ENCODE measurements at regions not wholly inside any gene's neighbourhood (a gene's known extent, or its start where the extent isn't known, plus 50 kb on each side); places are given as distances from the start of the nearest gene placed in this dataset.
"Not testable (repeated sequence)": the region's sequence is repeated elsewhere in the genome, so short reads cannot be mapped to it uniquely, and the experiment has no call there.

DNA sequence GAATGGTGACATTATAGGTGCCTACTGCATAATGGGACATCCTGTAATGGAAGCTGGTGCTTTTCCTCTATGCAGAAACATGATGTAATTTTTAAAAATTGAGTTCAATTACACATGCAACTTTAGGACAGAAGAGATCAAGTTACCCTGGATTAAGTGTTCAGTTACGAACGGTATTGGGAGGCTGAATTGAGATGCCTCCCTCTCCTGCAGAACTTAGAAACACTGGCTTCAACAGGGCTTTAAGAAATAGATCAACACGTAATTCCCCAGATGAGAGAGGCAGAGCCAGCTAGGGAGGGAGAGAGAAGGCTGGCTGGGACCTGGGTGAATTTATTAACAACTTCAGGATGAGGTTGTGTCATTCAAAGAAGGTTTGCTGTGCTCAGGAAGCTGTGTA is 232.8 kb downstream of the CDH26 start:
- no peak for ATAC-seq (replicated peaks)
- no peak for DNase-seq
- H3K4me3 Mint-ChIP-seq = no peak overlapping the region

DNA sequence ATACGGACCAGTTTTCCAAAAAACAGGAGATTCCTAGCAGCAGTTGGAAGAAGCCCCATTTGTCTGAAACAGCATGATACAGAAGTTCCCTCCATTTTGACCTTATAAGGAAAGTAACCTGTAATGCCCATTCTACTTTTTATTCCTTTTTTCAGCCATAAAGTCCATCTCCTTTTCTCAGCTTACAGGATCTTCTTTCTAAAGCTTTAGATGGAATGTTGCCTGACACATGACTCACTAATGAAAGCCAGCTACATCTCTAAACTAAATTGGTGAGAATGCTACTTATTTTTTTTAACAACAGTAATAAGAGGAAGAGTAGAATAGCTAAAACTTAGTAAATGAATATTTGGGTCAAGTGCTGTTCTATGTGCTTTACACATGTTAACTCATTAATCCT is 234.1 kb downstream of the CDH26 start:
- Mint-ChIP-seq H3K4me3 (no peak overlapping the region), H3K36me3 (no peaks in the 10 kb centered on the region), H3K9me3 (peaks cover 5% of the 10 kb centered on the region in 2 donors), H3K27me3 (no peaks in the 10 kb centered on the region), H3K27ac (no peak overlapping the region), H3K4me1 (no peaks in the 10 kb centered on the region)
- no peak for ATAC-seq (replicated peaks)
- DNase-seq = no peak

More for the DNA sequence above, 232.8 kb downstream of the CDH26 start:
- H3K9me3 Mint-ChIP-seq = peaks cover 7 to 9% of the 10 kb centered on the region in 2 donors
- no peak overlapping the region for H3K27ac Mint-ChIP-seq
- peaks cover 0 to 1% of the 10 kb centered on the region in 2 donors for H3K36me3 Mint-ChIP-seq
- H3K27me3 Mint-ChIP-seq = no peaks in the 10 kb centered on the region
- no peaks in the 10 kb centered on the region for H3K4me1 Mint-ChIP-seq

DNA sequence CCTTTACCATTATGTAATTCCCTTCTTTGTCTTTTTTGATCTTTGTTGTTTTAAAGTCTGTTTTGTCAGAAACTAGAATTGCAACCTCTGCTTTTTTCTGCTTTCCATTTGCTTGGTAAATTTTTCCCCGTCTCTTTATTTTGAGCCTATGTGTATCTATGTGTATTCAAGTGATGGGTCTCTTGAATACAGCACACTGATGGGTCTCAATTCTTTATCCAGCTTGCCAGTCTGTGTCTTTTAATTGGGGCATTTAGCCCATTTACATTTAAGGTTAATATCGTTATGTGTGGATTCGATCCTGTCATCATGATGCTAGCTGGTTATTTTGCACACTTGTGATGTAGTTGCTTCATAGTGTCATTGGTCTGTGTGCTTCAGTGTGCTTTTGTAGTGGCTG is 240.9 kb downstream of the CDH26 start:
- H3K4me3 Mint-ChIP-seq; H3K27me3 Mint-ChIP-seq; H3K4me1 Mint-ChIP-seq; ATAC-seq (replicated peaks); DNase-seq; H3K27ac Mint-ChIP-seq: not testable (repeated sequence)
- peaks cover 13 to 19% of the 10 kb centered on the region in 2 donors for H3K9me3 Mint-ChIP-seq
- H3K36me3 Mint-ChIP-seq = peaks cover 0 to 11% of the 10 kb centered on the region in 2 donors

DNA sequence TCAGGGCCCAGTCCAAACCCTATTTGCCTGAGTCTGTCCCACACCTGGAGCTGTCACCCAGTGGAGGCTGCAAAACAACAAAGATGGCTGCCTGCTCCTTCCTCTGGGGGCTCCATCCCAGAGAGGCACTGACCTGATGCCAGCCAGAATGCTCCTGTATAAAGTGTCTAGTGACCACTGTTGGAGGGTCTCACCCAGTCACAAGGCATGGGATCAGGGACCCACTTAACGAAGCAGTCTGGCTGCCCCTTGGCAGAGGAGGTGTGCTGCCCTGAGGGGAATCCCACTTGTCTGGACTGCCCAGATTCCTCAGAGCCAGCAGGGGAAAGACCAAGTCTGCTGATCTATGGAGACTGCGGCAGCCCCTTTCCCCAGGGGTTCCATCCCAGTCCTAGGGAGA is 241.6 kb downstream of the CDH26 start:
- Mint-ChIP-seq H3K4me1 (no peaks in the 10 kb centered on the region), H3K4me3 (no peak overlapping the region), H3K27me3 (no peaks in the 10 kb centered on the region), H3K27ac (no peak overlapping the region), H3K9me3 (peaks cover 13 to 19% of the 10 kb centered on the region in 2 donors), H3K36me3 (peaks cover 0 to 11% of the 10 kb centered on the region in 2 donors)
- no peak for DNase-seq
- ATAC-seq (replicated peaks) = no peak

DNA sequence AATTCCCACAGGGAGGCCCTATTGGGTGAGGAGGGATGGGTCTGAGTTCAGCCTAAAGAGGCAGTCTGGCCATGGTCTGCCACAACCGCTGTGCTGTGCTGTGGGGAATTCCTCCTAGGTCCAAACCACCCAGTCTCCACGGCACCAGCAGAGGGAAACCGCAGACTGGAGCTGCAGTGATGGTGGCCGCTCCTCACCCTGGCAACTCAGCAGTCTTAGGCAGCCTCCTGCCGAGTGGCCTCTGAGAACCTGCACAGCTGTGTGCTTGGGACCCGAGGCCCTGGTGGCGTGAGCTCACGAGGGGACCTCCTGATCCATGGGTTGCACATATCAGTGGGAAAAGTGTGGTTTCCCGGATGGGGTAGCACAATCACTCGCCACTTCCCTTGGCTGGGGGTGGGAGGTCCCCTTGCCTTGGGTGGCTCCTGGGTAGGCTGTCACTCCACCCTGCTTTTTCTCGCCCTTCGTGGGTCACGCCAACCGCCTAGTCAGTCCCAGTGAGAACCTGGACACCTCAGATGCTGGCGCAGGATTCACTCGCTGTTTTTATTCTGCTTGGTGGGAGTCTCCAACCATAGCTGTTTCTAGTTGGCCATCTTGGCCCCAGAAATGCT is 242.2 kb downstream of the CDH26 start:
- ATAC-seq (replicated peaks) (no peak), DNase-seq (no peak)
- peaks cover 0 to 11% of the 10 kb centered on the region in 2 donors for H3K36me3 Mint-ChIP-seq

DNA sequence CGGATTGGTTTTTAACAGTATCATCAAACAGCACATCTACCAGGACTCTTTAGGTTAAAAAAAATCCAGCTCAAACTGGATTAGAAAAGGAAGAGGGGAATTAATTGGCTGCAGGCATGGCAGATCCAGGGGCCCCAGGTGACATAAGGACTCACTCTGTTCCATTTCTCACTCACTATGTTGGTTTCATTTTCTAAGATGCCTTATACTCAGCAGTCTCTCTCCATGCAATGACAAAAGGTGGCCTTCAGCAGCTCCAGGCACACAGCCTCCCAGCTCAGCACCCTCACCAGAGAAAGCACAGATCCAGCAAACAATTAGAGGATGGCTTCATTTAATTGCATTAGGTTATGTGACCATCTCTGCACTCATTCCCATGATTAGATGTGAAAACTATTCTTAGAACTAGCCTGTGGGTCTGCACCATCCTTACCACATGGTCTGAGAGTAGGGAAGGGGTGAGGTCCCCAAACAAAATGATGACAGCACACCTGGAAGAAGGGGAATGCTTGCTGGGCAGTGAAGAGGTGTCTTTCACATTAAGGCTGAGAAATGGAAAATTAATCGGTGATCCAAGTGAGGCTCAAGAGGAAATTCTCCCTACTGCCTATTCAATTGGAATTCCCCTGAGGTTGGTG is 243.1 kb downstream of the CDH26 start:
- Mint-ChIP-seq H3K36me3 (peaks cover 0 to 11% of the 10 kb centered on the region in 2 donors), H3K27me3 (peaks cover 0 to 2% of the 10 kb centered on the region in 2 donors), H3K4me3 (no peak overlapping the region), H3K27ac (no peak overlapping the region), H3K4me1 (no peaks in the 10 kb centered on the region), H3K9me3 (peaks cover 10 to 14% of the 10 kb centered on the region in 2 donors)
- ATAC-seq (replicated peaks) = no peak
- no peak for DNase-seq

More for the DNA sequence above, 242.2 kb downstream of the CDH26 start:
- no peak overlapping the region for H3K27ac Mint-ChIP-seq
- H3K9me3 Mint-ChIP-seq = peaks cover 13 to 19% of the 10 kb centered on the region in 2 donors
- no peaks in the 10 kb centered on the region for H3K4me1 Mint-ChIP-seq
- no peak overlapping the region for H3K4me3 Mint-ChIP-seq
- no peaks in the 10 kb centered on the region for H3K27me3 Mint-ChIP-seq

DNA sequence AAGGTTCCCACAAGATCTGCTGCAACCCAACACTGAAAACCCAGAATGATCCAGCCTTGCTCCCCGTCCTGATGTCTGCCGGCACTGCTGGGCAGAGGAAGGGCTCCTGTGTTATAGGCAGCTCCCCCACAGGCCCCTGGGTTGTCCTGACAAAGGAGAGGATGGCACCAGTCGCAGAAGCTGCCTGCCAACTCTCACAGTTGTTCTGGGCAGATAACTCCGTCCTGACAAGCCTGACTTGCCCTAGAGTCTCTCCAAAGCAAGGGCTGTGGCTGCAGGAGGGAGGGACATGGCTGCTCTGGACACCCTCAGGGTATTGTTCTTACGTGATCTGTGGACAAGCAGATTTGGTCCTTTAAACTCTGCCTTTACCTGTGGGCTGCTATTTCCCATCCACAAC is 243.8 kb downstream of the CDH26 start:
- ATAC-seq (replicated peaks) = no peak
- Mint-ChIP-seq H3K9me3 (peaks cover 10 to 14% of the 10 kb centered on the region in 2 donors), H3K27ac (no peak overlapping the region), H3K4me3 (no peak overlapping the region), H3K36me3 (peaks cover 0 to 11% of the 10 kb centered on the region in 2 donors), H3K27me3 (peaks cover 0 to 3% of the 10 kb centered on the region in 2 donors), H3K4me1 (no peaks in the 10 kb centered on the region)
- no peak for DNase-seq

DNA sequence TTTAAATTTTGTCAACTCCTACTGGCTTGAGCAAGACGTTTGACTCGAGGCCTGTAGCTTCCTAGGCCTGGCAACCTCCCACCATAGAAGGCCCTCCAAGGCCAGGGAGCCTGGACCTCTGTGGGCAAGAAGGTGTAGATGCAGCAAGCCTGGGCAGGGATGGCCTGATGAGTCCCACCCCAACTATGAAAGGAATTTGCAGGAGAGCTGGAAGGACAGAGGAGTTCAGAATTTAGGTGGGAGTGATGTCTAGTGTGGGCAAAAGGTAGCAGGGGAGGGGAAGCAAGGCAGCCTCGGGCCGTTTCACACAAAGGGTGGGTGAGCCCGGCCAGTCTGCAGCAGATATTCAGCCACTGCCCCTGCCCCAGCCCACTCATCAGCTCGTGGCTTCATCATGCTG is 245.2 kb downstream of the CDH26 start:
- H3K4me1 Mint-ChIP-seq = no peaks in the 10 kb centered on the region
- no peak overlapping the region for H3K4me3 Mint-ChIP-seq
- H3K36me3 Mint-ChIP-seq = peaks cover 0 to 9% of the 10 kb centered on the region in 2 donors
- ATAC-seq (replicated peaks) (no peak), DNase-seq (no peak)
- no peak overlapping the region for H3K27ac Mint-ChIP-seq
- peaks cover 7 to 11% of the 10 kb centered on the region in 2 donors for H3K9me3 Mint-ChIP-seq
- H3K27me3 Mint-ChIP-seq = peaks cover 0 to 3% of the 10 kb centered on the region in 2 donors

DNA sequence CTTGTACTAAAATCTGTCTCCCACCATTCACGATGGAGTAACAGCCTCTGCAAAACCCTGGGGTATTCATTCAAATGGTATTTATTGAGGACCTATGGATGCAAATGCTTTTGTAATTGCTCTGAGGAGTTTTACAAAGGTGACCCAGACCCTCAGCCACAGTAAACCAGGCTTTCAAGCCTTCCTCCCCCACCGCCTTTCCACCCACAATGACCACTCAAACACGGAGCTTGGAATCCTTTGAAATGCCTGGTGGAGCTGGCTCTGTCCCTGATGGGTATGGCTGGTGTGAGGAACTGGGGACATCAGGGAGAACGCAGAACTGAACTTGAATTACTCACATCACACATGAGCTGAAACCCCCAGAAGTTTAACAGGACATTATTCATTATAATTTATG is 246.4 kb downstream of the CDH26 start:
- Mint-ChIP-seq H3K4me1 (no peaks in the 10 kb centered on the region), H3K27me3 (peaks cover 0 to 3% of the 10 kb centered on the region in 2 donors), H3K9me3 (peaks cover 0 to 2% of the 10 kb centered on the region in 2 donors), H3K27ac (no peak overlapping the region), H3K36me3 (no peaks in the 10 kb centered on the region), H3K4me3 (no peak overlapping the region)
- no peak for ATAC-seq (replicated peaks)
- DNase-seq = no peak

DNA sequence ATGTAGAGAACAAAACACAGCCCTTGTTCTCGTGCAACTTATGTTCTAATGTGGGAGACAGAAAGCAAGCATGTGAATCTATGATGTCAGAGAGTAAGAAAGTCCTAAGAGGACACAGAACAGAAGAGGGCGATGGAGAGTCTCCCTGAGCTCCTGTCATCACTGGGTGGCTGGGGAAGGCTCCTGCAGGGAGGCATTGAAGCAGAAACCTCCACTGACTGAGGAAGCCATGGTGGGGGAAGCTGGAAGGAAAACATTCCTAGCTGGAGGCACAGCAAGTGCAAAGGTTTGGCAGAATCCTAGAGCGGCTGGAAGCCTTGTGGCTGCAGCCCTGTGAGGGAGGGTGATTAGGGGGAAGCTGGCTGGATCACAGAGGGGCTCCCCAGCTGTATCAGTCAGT is 248.0 kb downstream of the CDH26 start:
- H3K4me1 Mint-ChIP-seq = no peaks in the 10 kb centered on the region
- DNase-seq = no peak

DNA sequence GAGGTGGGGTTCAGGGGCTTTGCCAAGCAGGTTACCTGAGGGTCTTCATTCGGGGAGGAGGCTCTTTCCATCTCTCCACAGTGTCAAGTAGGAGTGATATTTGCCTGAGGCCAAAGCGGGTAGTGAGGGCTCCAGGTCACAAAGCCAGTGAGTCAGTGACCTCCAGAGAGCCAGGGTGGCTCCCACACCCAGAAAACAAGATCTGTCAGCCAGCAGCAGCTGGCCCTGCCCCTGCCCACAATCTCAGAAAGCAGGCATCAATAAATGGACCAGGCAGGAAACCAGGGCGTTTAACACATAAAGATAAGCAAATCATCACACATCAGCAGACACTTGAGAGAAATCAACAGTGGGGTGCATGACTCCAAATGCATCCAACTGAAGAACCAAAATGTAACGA is 250.8 kb downstream of the CDH26 start:
- Mint-ChIP-seq H3K27me3 (peaks cover 0 to 3% of the 10 kb centered on the region in 2 donors), H3K4me3 (no peak overlapping the region), H3K9me3 (no peaks in the 10 kb centered on the region), H3K27ac (no peak overlapping the region), H3K36me3 (no peaks in the 10 kb centered on the region), H3K4me1 (no peaks in the 10 kb centered on the region)
- no peak for DNase-seq
- ATAC-seq (replicated peaks) = no peak

More for the DNA sequence above, 248.0 kb downstream of the CDH26 start:
- Mint-ChIP-seq H3K9me3 (no peaks in the 10 kb centered on the region), H3K36me3 (no peaks in the 10 kb centered on the region), H3K4me3 (no peak overlapping the region), H3K27ac (no peak overlapping the region), H3K27me3 (peaks cover 0 to 3% of the 10 kb centered on the region in 2 donors)
- peak in 1 of 2 donors; percentile 63 for ATAC-seq (replicated peaks)

DNA sequence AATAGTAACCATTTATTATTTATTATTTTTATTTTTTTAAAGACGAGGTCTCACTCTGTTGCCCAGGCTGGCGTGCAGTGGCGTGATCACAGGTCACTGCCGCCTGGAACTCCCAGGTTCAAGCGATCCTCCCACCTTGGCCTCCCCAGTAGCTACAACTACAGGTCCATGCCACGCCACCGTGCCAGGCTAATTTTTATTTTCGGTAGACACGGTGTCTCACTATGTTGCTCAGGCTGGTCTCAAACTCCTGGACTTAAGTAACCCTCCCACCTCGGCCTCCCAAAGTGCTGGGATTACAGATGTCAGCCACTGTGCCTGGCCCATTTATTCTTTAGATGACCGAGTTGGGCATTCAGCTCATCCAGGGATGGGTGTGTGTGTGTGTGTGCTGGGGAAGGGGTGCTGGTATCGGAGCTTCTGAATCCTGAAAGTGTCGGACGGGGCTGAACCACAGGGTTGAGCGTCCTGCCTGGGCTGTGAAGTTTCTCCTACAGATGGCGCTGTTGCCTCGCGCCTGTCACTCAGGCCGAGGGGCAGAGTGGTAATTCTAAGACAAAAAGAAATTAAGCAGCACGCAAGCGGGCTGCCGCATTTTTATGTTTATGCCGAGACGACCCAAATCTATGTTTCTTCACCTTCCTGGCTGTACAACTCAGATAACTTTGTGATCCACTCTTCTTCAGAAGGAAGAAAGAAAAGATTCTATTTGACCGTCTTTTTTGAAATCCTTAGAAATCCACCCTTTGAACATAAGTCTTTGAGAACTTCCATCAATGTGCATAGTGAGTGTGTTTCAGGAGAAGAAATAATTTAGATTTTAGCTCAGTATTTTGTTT is 252.8 kb downstream of the CDH26 start:
- Mint-ChIP-seq H3K27me3 (peaks cover 0 to 3% of the 10 kb centered on the region in 2 donors), H3K9me3 (no peaks in the 10 kb centered on the region), H3K4me3 (no peak overlapping the region), H3K27ac (no peak overlapping the region), H3K36me3 (no peaks in the 10 kb centered on the region), H3K4me1 (no peaks in the 10 kb centered on the region)
- DNase-seq (peak; percentile 8), ATAC-seq (replicated peaks) (peak; percentile 88 to 89)

DNA sequence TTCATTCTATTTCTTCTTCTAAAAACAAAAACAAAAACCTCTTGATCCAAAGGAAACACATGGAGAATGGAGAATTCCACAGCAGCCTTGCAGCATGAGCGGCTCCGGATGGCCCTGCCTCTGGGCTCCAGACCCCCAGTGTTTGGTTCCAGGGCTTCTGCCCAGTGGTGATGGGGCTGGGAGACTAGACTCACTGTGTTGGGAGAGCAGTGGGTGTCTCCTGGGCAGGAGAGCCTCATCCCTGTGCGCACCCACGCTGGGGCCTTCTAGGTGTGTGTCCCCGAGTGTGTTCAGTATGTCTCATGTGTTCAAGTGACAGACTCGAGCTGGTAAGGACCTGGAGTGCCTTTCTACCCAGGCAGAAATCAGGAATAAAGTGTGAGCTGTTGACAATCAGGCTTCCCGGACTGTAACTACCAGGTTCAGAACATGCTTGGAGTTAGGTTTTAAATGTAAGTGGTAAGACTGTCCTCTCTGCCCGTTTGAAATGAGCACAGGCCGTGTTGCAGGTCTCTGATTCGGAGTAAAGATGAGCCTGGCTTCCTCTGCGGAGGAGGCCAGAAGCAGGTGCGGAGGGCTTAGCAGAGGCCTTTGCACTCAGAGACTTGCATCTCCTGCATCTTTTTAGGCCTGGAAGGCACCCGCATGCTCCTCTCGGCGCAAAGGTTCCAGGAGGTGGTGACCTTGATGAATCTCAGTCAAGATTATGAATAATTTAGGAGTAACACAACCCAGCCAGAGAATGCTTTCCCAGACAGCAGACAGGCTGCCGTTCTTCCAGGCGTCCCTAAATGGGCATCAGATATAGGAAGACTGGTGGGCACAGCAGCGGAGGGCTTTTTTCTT is 253.6 kb downstream of the CDH26 start:
- Mint-ChIP-seq H3K4me3 (no peak overlapping the region), H3K27ac (no peak overlapping the region), H3K36me3 (no peaks in the 10 kb centered on the region), H3K9me3 (no peaks in the 10 kb centered on the region), H3K27me3 (no peaks in the 10 kb centered on the region), H3K4me1 (no peaks in the 10 kb centered on the region)
- no peak for DNase-seq
- ATAC-seq (replicated peaks) = no peak

DNA sequence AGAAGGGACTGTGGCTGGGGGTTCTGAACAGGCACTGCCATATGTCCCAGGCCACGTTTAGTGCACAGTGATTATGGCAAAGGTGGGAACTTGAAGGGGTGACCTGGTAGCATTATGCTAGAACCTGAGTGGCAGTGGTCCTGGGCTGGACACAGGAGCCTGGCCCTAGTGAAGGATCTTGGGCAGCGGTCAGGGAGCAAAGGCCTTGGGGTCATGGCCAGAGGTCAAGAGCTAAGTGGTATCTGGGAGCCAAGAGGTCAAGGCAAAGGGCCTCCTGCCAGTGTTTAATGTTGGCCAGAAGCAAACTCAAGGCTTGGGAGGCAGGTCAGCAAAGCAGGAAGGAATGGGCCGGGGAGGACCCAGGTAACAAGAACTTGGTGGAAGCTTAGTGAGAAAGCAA is 254.5 kb downstream of the CDH26 start:
- no peak for DNase-seq
- H3K4me3 Mint-ChIP-seq = no peak overlapping the region
- H3K27me3 Mint-ChIP-seq = no peaks in the 10 kb centered on the region
- H3K9me3 Mint-ChIP-seq = no peaks in the 10 kb centered on the region
- H3K36me3 Mint-ChIP-seq = no peaks in the 10 kb centered on the region
- ATAC-seq (replicated peaks) = no peak
- no peaks in the 10 kb centered on the region for H3K4me1 Mint-ChIP-seq
- H3K27ac Mint-ChIP-seq = no peak overlapping the region

Data from stimulated activated naive B cell treated with anti-CD40 and anti-IgM and Interleukin-4, amounts not matched to agents 10 μg/mL and 1 μg/mL and 100 μg/mL, for 72 hours (primary cell).